ENCODE measurements at regions not wholly inside any gene's neighbourhood (a gene's known extent, or its start where the extent isn't known, plus 50 kb on each side); places are given as distances from the start of the nearest gene placed in this dataset.

- Histone ChIP-seq H3K4me3 (ENCODE audit: severe bottlenecking) (no peak overlapping the region), H3K27me3 (ENCODE audit: insufficient read depth, poor library complexity, severe bottlenecking) (peaks cover 21% of the 10 kb centered on the region), H3K36me3 (ENCODE audit: low read depth) (no peaks in the 10 kb centered on the region), H3K9me3 (ENCODE audit: severe bottlenecking) (no peaks in the 10 kb centered on the region), H3K27ac (ENCODE audit: poor library complexity, severe bottlenecking) (no peak overlapping the region), H3K4me1 (ENCODE audit: insufficient read depth, poor library complexity, severe bottlenecking) (no peaks in the 10 kb centered on the region)
- TF ChIP-seq CTCF (IDR thresholded peaks at IDR 0.05; ENCODE audit: poor library complexity, severe bottlenecking): no peak
- ATAC-seq (ENCODE audit: low read depth) (no peak), DNase-seq (ENCODE audit: low spot score) (no peak)
Measured at GRCh38 chr1:204817341-204817740, 53.3 kb upstream of the NFASC start.

GRCh38 chr1:204818998-204819397, 51.7 kb upstream of the NFASC start:
- ATAC-seq (ENCODE audit: low read depth) (no peak), DNase-seq (ENCODE audit: low spot score) (no peak)
- no peak overlapping the region for H3K4me3 ChIP-seq (ENCODE audit: severe bottlenecking)
- H3K36me3 ChIP-seq (ENCODE audit: low read depth): no peaks in the 10 kb centered on the region
- H3K9me3 ChIP-seq (ENCODE audit: severe bottlenecking): no peaks in the 10 kb centered on the region
- peaks cover 21% of the 10 kb centered on the region for H3K27me3 ChIP-seq (ENCODE audit: insufficient read depth, poor library complexity, severe bottlenecking)
- no peak overlapping the region for H3K27ac ChIP-seq (ENCODE audit: poor library complexity, severe bottlenecking)
- no peaks in the 10 kb centered on the region for H3K4me1 ChIP-seq (ENCODE audit: insufficient read depth, poor library complexity, severe bottlenecking)
- no peak for TF ChIP-seq CTCF (IDR thresholded peaks at IDR 0.05; ENCODE audit: poor library complexity, severe bottlenecking)

- DNase-seq (ENCODE audit: low spot score): no peak
- no peak for ATAC-seq (ENCODE audit: low read depth)
- Histone ChIP-seq H3K9me3 (ENCODE audit: severe bottlenecking) (no peaks in the 10 kb centered on the region), H3K4me3 (ENCODE audit: severe bottlenecking) (no peak overlapping the region), H3K36me3 (ENCODE audit: low read depth) (no peaks in the 10 kb centered on the region), H3K4me1 (ENCODE audit: insufficient read depth, poor library complexity, severe bottlenecking) (no peaks in the 10 kb centered on the region), H3K27me3 (ENCODE audit: insufficient read depth, poor library complexity, severe bottlenecking) (peaks cover 21% of the 10 kb centered on the region), H3K27ac (ENCODE audit: poor library complexity, severe bottlenecking) (no peak overlapping the region)
- no peak for TF ChIP-seq CTCF (IDR thresholded peaks at IDR 0.05; ENCODE audit: poor library complexity, severe bottlenecking)
Measured at GRCh38 chr1:204819495-204819894, 51.2 kb upstream of the NFASC start.

All from RWPE2 (cell line).